ENCODE measurements at regions not wholly inside any gene's neighbourhood (a gene's known extent, or its start where the extent isn't known, plus 50 kb on each side); places are given as distances from the start of the nearest gene placed in this dataset.

DNA sequence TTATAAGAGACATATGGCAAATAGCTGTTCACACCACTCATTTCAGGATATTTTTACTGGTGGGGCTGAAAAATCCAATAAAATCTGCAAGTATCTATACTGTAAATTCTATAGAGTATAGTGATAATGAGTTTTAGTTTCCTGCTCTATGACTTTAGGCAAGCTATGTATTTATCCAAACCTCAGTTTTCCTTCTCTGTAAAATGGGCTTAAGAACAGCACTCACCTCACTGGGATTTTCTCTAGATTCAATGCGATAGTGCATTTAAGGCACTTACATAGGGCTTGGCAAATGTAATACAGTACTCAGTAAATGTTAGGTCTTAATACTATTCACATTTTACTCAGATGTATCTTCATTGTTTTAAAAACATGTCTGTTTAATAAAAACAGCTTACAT, 168.7 kb downstream of the ATG4C start:
- TF ChIP-seq, protein P1, sequence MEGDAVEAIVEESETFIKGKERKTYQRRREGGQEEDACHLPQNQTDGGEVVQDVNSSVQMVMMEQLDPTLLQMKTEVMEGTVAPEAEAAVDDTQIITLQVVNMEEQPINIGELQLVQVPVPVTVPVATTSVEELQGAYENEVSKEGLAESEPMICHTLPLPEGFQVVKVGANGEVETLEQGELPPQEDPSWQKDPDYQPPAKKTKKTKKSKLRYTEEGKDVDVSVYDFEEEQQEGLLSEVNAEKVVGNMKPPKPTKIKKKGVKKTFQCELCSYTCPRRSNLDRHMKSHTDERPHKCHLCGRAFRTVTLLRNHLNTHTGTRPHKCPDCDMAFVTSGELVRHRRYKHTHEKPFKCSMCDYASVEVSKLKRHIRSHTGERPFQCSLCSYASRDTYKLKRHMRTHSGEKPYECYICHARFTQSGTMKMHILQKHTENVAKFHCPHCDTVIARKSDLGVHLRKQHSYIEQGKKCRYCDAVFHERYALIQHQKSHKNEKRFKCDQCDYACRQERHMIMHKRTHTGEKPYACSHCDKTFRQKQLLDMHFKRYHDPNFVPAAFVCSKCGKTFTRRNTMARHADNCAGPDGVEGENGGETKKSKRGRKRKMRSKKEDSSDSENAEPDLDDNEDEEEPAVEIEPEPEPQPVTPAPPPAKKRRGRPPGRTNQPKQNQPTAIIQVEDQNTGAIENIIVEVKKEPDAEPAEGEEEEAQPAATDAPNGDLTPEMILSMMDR (conservative IDR thresholded peaks at IDR 0.05; ENCODE audit: low read depth in 2 of 2): no peak
- TF ChIP-seq EZH2 (IDR thresholded peaks at IDR 0.05; ENCODE audit: low read depth, unreplicated experiment) (no peak), ZNF331 (CRISPR knock-in tag; IDR thresholded peaks at IDR 0.05; ENCODE audit: low read depth) (no peak), POLR2AphosphoS5 (IDR thresholded peaks at IDR 0.05; ENCODE audit: low read depth) (no peak), JUNB (IDR thresholded peaks at IDR 0.05; ENCODE audit: unreplicated experiment) (no peak), EZH2phosphoT487 (IDR thresholded peaks at IDR 0.05; ENCODE audit: unreplicated experiment) (no peak), STAT1 (IDR thresholded peaks at IDR 0.05; ENCODE audit: unreplicated experiment) (no peak), CREB1 (CRISPR knock-in tag; IDR thresholded peaks at IDR 0.05; ENCODE audit: low read depth) (no peak)
- TF ChIP-seq, protein P2, sequence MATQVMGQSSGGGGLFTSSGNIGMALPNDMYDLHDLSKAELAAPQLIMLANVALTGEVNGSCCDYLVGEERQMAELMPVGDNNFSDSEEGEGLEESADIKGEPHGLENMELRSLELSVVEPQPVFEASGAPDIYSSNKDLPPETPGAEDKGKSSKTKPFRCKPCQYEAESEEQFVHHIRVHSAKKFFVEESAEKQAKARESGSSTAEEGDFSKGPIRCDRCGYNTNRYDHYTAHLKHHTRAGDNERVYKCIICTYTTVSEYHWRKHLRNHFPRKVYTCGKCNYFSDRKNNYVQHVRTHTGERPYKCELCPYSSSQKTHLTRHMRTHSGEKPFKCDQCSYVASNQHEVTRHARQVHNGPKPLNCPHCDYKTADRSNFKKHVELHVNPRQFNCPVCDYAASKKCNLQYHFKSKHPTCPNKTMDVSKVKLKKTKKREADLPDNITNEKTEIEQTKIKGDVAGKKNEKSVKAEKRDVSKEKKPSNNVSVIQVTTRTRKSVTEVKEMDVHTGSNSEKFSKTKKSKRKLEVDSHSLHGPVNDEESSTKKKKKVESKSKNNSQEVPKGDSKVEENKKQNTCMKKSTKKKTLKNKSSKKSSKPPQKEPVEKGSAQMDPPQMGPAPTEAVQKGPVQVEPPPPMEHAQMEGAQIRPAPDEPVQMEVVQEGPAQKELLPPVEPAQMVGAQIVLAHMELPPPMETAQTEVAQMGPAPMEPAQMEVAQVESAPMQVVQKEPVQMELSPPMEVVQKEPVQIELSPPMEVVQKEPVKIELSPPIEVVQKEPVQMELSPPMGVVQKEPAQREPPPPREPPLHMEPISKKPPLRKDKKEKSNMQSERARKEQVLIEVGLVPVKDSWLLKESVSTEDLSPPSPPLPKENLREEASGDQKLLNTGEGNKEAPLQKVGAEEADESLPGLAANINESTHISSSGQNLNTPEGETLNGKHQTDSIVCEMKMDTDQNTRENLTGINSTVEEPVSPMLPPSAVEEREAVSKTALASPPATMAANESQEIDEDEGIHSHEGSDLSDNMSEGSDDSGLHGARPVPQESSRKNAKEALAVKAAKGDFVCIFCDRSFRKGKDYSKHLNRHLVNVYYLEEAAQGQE (IDR thresholded peaks at IDR 0.05; ENCODE audit: unreplicated experiment): no peak
